Psoas muscle (tissue), 7 donors: ENCODE measurements at regions not wholly inside any gene's neighbourhood (a gene's known extent, or its start where the extent isn't known, plus 50 kb on each side); places are given as distances from the start of the nearest gene placed in this dataset.
"Not testable (repeated sequence)": the region's sequence is repeated elsewhere in the genome, so short reads cannot be mapped to it uniquely, and the experiment has no call there.

Experiments
- ATAC-seq, 4 donors: fragments of 200-7000 bp; cut with Tn5 transposase; one replicate each; pipeline ENCODE4 v1.9.1; 2020; ENCODE audit warnings: moderate library complexity in 3 of 4, mild to moderate bottlenecking in 2 of 4
- DNase-seq, 2 donors: peaks; one replicate each; pipeline ENCODE4 v3.0.0-alpha.2; 2020
- H3K27ac ChIP-seq: fragments of 200-600 bp; one replicate; pipeline ENCODE4 v1.8.0; 2022
- H3K27me3 ChIP-seq, 3 donors: fragments of 200-600 bp in 1 of 3; one replicate each; pipeline versions ENCODE4 v1.6.1 to v1.8.0; 2013 to 2022; ENCODE audit warnings: low read length in 2 of 3, mild to moderate bottlenecking in 2 of 3, moderate library complexity in 1 of 3; ENCODE audit not compliant: insufficient read depth in 3 of 3
- H3K36me3 ChIP-seq, 2 donors: fragments of 200-600 bp in 1 of 2; one replicate each; pipeline versions ENCODE4 v1.6.1 to v1.8.0; 2013 to 2022; ENCODE audit warnings: low read depth in 1 of 2, mild to moderate bottlenecking in 1 of 2, moderate library complexity in 1 of 2; ENCODE audit not compliant: insufficient read depth in 1 of 2
- H3K4me1 ChIP-seq: fragments of 200-600 bp; one replicate; pipeline ENCODE4 v1.8.0; 2022
- H3K4me3 ChIP-seq: fragments of 200-600 bp; one replicate; pipeline ENCODE4 v1.8.0; 2022; ENCODE audit warnings: mild to moderate bottlenecking
- H3K9me3 ChIP-seq: fragments of 200-600 bp; one replicate; pipeline ENCODE4 v1.8.0; 2022
- CTCF ChIP-seq: fragments of 200-600 bp; IDR thresholded peaks from one replicate; pipeline ENCODE4 v1.8.0; 2022; ENCODE audit warnings: antibody characterized with exemption
- WGBS, 3 donors: extraction: QIAGEN DNeasy Blood & Tissue Kit; methylation state at CpG; one replicate each; pipeline versions ENCODE4 v1.1.6 to v1.1.7; 2013; 5-methylcytosine and 5-hydroxymethylcytosine counted together
- intact Hi-C, 2 donors: fragments of 100-400 bp; cut with DNase I; formaldehyde crosslinking; loops; one replicate each; pipeline versions ENCODE4 v1.11.0 to v1.14.2; 2022
- donor health status: healthy with polysubstance abuse.
- donor health status: DM: no; HTN: no; CAD: no; lungs with moderate emphysema.
- donor health status: Bipolar disorder and iron deficiency.
- donor health status: healthy.
- donor health status: DM: yes; HTN: yes; CAD: no.
- donor health status: DM: no; HTN: no; CAD: no.
- donor health status: DM: yes; HTN: yes; CAD: no.

GRCh38 chr2:167637741-167638140 is 609.7 kb downstream of the STK39 start:
- intact Hi-C loops: no loop called here
- TF ChIP-seq CTCF: no peak

GRCh38 chr2:167632271-167632670 is 615.1 kb downstream of the STK39 start:
- H3K9me3 ChIP-seq, H3K36me3 ChIP-seq, ATAC-seq, H3K27me3 ChIP-seq, H3K27ac ChIP-seq, intact Hi-C loops, DNase-seq, H3K4me1 ChIP-seq, H3K4me3 ChIP-seq: not testable (repeated sequence)
- WGBS, 3 donors: 81 to 97% (median 86%) methylated on average over 1 of the region's 1 CpG

More at GRCh38 chr2:167637741-167638140, 609.7 kb downstream of the STK39 start:
- Histone ChIP-seq H3K4me3 (no peak overlapping the region), H3K4me1 (no peaks in the 10 kb centered on the region), H3K27me3 (no peaks in the 10 kb centered on the region), H3K36me3 (no peaks in the 10 kb centered on the region), H3K27ac (no peak overlapping the region), H3K9me3 (no peaks in the 10 kb centered on the region)
- ATAC-seq (no peak), DNase-seq (no peak)

GRCh38 chr2:167626961-167627360 is 620.4 kb downstream of the STK39 start:
- DNase-seq (no peak), ATAC-seq (no peak)
- Histone ChIP-seq H3K4me3 (no peak overlapping the region), H3K27me3 (no peaks in the 10 kb centered on the region), H3K4me1 (no peaks in the 10 kb centered on the region), H3K36me3 (no peaks in the 10 kb centered on the region), H3K9me3 (no peaks in the 10 kb centered on the region), H3K27ac (no peak overlapping the region)
- no peak for TF ChIP-seq CTCF
- intact Hi-C loops: no loop called here

GRCh38 chr2:167626301-167626700 is 621.1 kb downstream of the STK39 start:
- WGBS, 3 donors: 38 to 59% (median 47%) methylated on average over 1 of the region's 1 CpG
- Histone ChIP-seq H3K9me3 (no peaks in the 10 kb centered on the region), H3K27me3 (no peaks in the 10 kb centered on the region), H3K27ac (no peak overlapping the region), H3K36me3 (no peaks in the 10 kb centered on the region), H3K4me3 (no peak overlapping the region), H3K4me1 (no peaks in the 10 kb centered on the region)
- DNase-seq (no peak), ATAC-seq (no peak)
- intact Hi-C loops: no loop called here
- no peak for TF ChIP-seq CTCF

GRCh38 chr2:167616997-167617396 is 630.4 kb downstream of the STK39 start:
- no peak for DNase-seq
- no peak for TF ChIP-seq CTCF
- intact Hi-C loops: no loop called here
- no peak for ATAC-seq
- H3K4me1 ChIP-seq: no peaks in the 10 kb centered on the region
- H3K4me3 ChIP-seq: no peak overlapping the region
- H3K27ac ChIP-seq: no peak overlapping the region
- H3K36me3 ChIP-seq: no peaks in the 10 kb centered on the region
- H3K9me3 ChIP-seq: no peaks in the 10 kb centered on the region
- no peaks in the 10 kb centered on the region for H3K27me3 ChIP-seq
